HFF-Myc (cell line): ENCODE measurements at regions not wholly inside any gene's neighbourhood (a gene's known extent, or its start where the extent isn't known, plus 50 kb on each side); places are given as distances from the start of the nearest gene placed in this dataset.
"Not testable (repeated sequence)": the region's sequence is repeated elsewhere in the genome, so short reads cannot be mapped to it uniquely, and the experiment has no call there.

Experiments used
- DNase-seq: peaks from one replicate; pipeline ENCODE4 v3.0.0-alpha.2; 2011; ENCODE audit warnings: low read depth; ENCODE audit errors: extremely low read depth
- H3K4me3 ChIP-seq: replicated peaks from 2 replicates; pipeline ENCODE4 v1.5.1; 2011; ENCODE audit warnings: low read depth, mild to moderate bottlenecking, control low read depth, low read length
- CTCF ChIP-seq: IDR thresholded peaks from 2 replicates; pipeline ENCODE4 v1.5.1; 2012; ENCODE audit warnings: mild to moderate bottlenecking, low read depth, low read length, control low read depth; ENCODE audit errors: missing control alignments

GRCh38 chrX:1109580-1110119 lies 102.8 kb downstream of the CRLF2 start:
- TF ChIP-seq CTCF: no peak
- H3K4me3 ChIP-seq: no peak overlapping the region
- no peak for DNase-seq

GRCh38 chrX:1108501-1109445 lies 103.7 kb downstream of the CRLF2 start:
- no peak for DNase-seq
- no peak for TF ChIP-seq CTCF
- no peak overlapping the region for H3K4me3 ChIP-seq

DNA sequence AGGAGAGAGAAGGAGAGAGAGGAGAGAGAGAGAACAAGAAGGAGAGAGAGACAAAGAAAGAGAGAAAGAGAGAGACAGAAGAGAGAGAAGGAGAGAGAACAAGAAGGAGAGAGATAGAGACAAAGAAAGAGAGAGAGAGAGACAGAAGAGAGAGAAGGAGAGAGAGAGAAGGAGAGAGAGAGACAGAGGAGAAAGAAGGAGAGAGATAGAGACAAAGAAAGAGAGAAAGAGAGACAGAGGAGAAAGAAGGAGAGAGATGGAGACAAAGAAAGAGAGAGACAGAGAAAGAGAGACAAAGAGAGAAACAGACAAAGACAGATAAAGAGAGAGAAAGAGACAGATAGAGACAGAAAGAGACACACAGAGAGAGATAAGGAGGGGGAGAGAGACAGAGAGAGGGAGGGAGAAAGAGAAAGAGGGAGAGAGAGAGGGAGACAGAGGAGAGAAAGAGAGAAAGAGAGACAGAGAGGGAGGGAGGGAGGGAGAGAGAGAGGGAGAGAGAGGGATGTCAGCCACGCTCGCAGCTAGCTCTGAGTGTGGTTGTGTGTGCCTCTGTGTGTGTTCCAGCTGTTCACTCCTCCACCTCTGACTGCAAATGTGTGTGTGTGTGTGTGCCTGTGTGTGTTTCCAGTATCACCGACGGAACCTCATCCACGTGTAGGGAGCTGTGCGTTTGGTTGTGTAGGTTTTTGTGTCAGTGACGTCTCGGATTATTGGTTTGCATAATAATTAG lies 105.8 kb downstream of the CRLF2 start:
- H3K4me3 ChIP-seq: no peak overlapping the region
- TF ChIP-seq CTCF: no peak
- no peak for DNase-seq

DNA sequence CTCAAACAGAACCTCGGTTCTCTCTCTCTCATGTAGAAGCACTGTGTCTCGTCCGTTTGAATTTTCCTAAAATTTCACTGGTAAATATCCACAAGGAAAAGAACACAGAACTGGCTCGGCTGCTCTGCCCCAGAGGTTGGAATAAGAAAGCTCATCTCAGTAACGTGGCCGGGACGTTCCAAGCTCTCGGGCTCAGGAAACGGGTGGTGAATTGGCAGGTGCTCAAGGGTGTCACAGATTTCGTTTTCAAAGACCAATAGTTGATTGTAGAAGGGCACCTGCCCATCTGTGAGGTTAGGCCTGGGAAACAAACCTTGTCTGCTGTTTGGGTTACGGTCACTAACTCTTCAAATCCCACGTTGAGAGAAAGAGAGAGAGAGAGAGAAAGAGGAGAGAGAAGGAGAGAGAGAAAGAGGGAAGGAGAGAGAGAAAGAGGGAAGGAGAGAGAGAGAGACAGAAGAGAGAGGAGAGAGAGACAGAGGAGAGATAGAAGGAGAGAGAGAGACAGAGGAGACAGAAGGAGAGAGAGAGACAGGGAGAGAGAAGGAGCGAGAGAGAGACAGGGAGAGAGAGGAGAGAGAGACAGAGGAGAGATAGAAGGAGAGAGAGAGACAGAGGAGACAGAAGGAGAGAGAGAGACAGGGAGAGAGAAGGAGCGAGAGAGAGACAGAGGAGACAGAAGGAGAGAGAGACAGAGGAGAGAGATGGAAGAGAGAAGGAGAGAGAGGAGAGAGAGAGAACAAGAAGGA lies 106.6 kb downstream of the CRLF2 start:
- no peak for TF ChIP-seq CTCF
- no peak for DNase-seq
- H3K4me3 ChIP-seq: no peak overlapping the region

DNA sequence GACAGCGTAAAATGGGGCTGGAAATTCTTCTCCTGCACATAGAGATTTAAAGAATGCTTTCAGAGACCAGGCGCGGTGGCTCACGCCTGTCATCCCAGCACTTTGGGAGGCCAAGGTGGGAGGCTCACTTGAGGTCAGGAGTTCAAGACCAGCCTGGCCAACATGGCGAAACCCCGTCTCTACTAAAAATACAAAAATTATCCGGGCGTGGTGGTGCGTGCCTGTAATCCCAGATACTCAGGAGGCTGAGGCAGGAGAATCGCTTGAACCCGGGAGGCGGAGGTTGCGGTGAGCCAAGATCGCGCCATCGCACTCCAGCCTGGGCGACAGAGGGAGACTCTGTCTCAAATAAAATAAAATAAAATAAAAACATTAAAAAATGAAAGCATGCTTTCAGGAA lies 107.4 kb downstream of the CRLF2 start:
- H3K4me3 ChIP-seq, DNase-seq: not testable (repeated sequence)

- H3K4me3 ChIP-seq: no peak overlapping the region
- no peak for TF ChIP-seq CTCF
- no peak for DNase-seq
Observed at GRCh38 chrX:1103360-1103759, 109.1 kb downstream of the CRLF2 start.
